Activated CD4-positive, alpha-beta memory T cell treated with anti-CD3 and anti-CD28 coated beads, Interleukin-2, amount 10 ng/mL, durations not matched to agents 7 days and 5 days (primary cell): ENCODE measurements at regions not wholly inside any gene's neighbourhood (a gene's known extent, or its start where the extent isn't known, plus 50 kb on each side); places are given as distances from the start of the nearest gene placed in this dataset.

Experiments
- CTCF ChIA-PET: fragments of 350-600 bp; sonication (Branson Sonifier 250); formaldehyde crosslinking; loops from one replicate; lab custom pipeline; 2021; ENCODE audit warnings: antibody characterized with exemption, inconsistent platforms; lab: Charles Lee
- POLR2A ChIA-PET: fragments of 350-600 bp; sonication (Branson Sonifier 250); formaldehyde crosslinking; loops from one replicate; lab custom pipeline; 2021; ENCODE audit warnings: antibody characterized with exemption; lab: Charles Lee
- DNase-seq: peaks from one replicate; pipeline ENCODE4 v3.0.0-alpha.2; 2020
- H3K27ac Mint-ChIP-seq: one replicate; pipeline ENCODE4 v1.8.0; 2021; ENCODE audit warnings: mild to moderate bottlenecking, mixed read lengths
- H3K27me3 Mint-ChIP-seq: one replicate; pipeline ENCODE4 v1.8.0; 2021; ENCODE audit warnings: mixed read lengths
- H3K36me3 Mint-ChIP-seq: one replicate; pipeline ENCODE4 v1.8.0; 2021; ENCODE audit warnings: low read depth, mixed read lengths
- H3K4me1 Mint-ChIP-seq: one replicate; pipeline ENCODE4 v1.8.0; 2021; ENCODE audit warnings: mixed read lengths
- H3K4me3 Mint-ChIP-seq: one replicate; pipeline ENCODE4 v1.8.0; 2021; ENCODE audit warnings: mild to moderate bottlenecking, mixed read lengths
- H3K9me3 Mint-ChIP-seq: one replicate; pipeline ENCODE4 v1.8.0; 2021; ENCODE audit warnings: mixed read lengths

GRCh38 chr15:61404567-61404966 is 175.5 kb upstream of the RORA start:
- Mint-ChIP-seq H3K36me3 (no peaks in the 10 kb centered on the region), H3K27me3 (peaks cover 3% of the 10 kb centered on the region), H3K4me3 (no peak overlapping the region), H3K4me1 (peaks cover 3% of the 10 kb centered on the region), H3K9me3 (no peaks in the 10 kb centered on the region), H3K27ac (no peak overlapping the region)
- DNase-seq = no peak
- POLR2A ChIA-PET = no interaction called here
- CTCF ChIA-PET = no interaction called here

GRCh38 chr15:61403884-61404283 is 174.8 kb upstream of the RORA start:
- Mint-ChIP-seq H3K27ac (no peak overlapping the region), H3K4me1 (peaks cover 3% of the 10 kb centered on the region), H3K4me3 (no peak overlapping the region), H3K9me3 (no peaks in the 10 kb centered on the region), H3K27me3 (peaks cover 3% of the 10 kb centered on the region), H3K36me3 (no peaks in the 10 kb centered on the region)
- POLR2A ChIA-PET = no interaction called here
- DNase-seq = no peak
- CTCF ChIA-PET = no interaction called here

DNA sequence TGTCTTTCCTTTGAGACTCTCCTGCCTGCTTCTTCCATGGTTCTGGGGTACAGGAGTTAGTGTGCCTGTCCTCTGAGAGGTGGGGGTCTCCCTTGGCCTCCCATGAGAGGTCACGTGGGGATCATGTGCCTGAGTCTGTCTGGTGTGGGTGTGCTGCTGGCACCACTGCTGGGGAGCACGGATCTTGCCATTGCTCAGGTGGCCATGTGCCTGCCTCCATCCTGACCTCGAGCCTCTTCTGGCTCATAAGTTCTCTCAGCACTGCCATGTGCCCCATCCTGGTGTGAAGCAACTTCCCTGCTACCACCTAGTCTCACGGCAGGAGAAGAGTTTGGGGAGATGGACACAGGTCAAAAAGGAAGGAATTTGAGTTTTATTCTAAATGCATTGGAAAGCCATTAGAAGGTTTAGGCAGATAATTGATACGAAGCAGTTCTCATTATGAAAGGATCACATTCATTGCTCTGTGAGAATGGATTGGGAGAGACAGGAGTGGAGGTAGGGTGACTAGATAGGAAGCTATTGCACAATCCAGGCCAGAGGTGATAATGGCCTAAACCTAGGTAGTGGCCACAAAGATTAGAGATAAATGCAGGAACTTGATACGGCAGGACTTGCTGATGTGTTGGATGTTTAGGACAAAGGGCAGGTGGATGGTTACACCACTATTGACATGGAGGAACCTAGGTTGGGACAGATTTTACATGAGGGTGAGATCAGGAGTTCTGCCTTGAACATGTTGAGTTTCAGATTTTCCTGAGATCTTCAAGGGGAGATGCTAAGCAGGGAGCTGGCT is 173.0 kb upstream of the RORA start:
- no peak for DNase-seq
- H3K4me1 Mint-ChIP-seq = peaks cover 3% of the 10 kb centered on the region
- H3K27ac Mint-ChIP-seq = no peak overlapping the region
- no peaks in the 10 kb centered on the region for H3K36me3 Mint-ChIP-seq
- ChIA-PET POLR2A (no interaction called here), CTCF (no interaction called here)
- H3K4me3 Mint-ChIP-seq = no peak overlapping the region
- no peaks in the 10 kb centered on the region for H3K9me3 Mint-ChIP-seq
- no peaks in the 10 kb centered on the region for H3K27me3 Mint-ChIP-seq

DNA sequence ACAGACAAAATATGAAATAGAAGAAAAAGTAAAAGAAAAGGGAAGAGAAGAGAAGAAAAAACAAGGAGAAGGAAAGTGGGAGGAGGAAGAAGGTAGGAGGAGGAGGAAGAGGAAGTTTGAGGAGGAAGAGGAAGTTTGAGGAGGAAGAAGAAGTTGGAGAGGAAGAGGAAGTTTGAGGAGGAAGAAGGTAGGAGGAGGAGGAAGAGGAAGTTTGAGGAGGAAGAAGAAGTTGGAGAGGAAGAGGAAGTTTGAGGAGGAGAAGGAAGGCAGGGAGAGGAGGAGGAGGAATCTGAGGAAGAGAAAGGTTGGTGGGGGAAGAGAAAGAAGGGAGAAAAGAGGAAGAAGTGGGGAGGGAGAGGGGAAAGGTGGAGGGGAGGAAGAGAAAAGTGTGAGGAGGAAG is 169.2 kb upstream of the RORA start:
- no peaks in the 10 kb centered on the region for H3K27me3 Mint-ChIP-seq
- ChIA-PET POLR2A (no interaction called here), CTCF (no interaction called here)
- H3K4me1 Mint-ChIP-seq = no peaks in the 10 kb centered on the region
- DNase-seq = no peak
- H3K4me3 Mint-ChIP-seq = no peak overlapping the region
- H3K36me3 Mint-ChIP-seq = no peaks in the 10 kb centered on the region
- H3K27ac Mint-ChIP-seq = no peak overlapping the region
- no peaks in the 10 kb centered on the region for H3K9me3 Mint-ChIP-seq

- POLR2A ChIA-PET = no interaction called here
- H3K4me1 Mint-ChIP-seq = no peaks in the 10 kb centered on the region
- CTCF ChIA-PET = no interaction called here
- H3K27me3 Mint-ChIP-seq = peaks cover 7% of the 10 kb centered on the region
- no peaks in the 10 kb centered on the region for H3K9me3 Mint-ChIP-seq
- H3K4me3 Mint-ChIP-seq = no peak overlapping the region
- no peaks in the 10 kb centered on the region for H3K36me3 Mint-ChIP-seq
- DNase-seq = no peak
- H3K27ac Mint-ChIP-seq = no peak overlapping the region
Measured at GRCh38 chr15:61396235-61396919, 167.3 kb upstream of the RORA start.

GRCh38 chr15:61393949-61394348 is 164.8 kb upstream of the RORA start:
- no peak for DNase-seq
- no peak overlapping the region for H3K4me3 Mint-ChIP-seq
- peaks cover 7% of the 10 kb centered on the region for H3K27me3 Mint-ChIP-seq
- no peak overlapping the region for H3K27ac Mint-ChIP-seq
- H3K36me3 Mint-ChIP-seq = no peaks in the 10 kb centered on the region
- peaks cover 3% of the 10 kb centered on the region for H3K4me1 Mint-ChIP-seq
- ChIA-PET CTCF (no interaction called here), POLR2A (no interaction called here)
- H3K9me3 Mint-ChIP-seq = no peaks in the 10 kb centered on the region

GRCh38 chr15:61393524-61393923 is 164.4 kb upstream of the RORA start:
- H3K36me3 Mint-ChIP-seq = no peaks in the 10 kb centered on the region
- no peak overlapping the region for H3K27ac Mint-ChIP-seq
- no peaks in the 10 kb centered on the region for H3K9me3 Mint-ChIP-seq
- H3K4me3 Mint-ChIP-seq = no peak overlapping the region
- POLR2A ChIA-PET = no interaction called here
- H3K4me1 Mint-ChIP-seq = peaks cover 3% of the 10 kb centered on the region
- CTCF ChIA-PET = no interaction called here
- no peak for DNase-seq
- peaks cover 7% of the 10 kb centered on the region for H3K27me3 Mint-ChIP-seq

DNA sequence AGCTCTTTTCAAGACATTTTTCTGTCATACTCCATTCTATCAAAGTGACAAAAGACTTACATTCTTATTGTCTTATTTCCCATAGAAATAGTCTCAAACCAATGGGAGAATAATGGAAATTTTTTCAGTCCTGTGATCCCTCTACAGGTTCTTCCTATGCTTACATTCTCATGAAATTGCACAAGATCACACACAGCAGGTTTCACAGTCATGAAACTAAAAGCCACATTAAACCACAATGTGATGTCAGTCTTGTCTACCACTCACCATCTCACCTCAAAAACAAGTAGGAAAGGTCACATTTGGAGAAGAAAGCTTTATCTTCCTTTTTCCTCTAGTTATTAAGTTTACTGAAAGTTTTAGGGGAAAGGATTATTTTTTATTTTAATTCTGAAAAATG is 161.0 kb upstream of the RORA start:
- H3K27ac Mint-ChIP-seq = no peak overlapping the region
- ChIA-PET POLR2A (no interaction called here), CTCF (no interaction called here)
- no peaks in the 10 kb centered on the region for H3K36me3 Mint-ChIP-seq
- DNase-seq = no peak
- no peaks in the 10 kb centered on the region for H3K9me3 Mint-ChIP-seq
- peaks cover 7% of the 10 kb centered on the region for H3K27me3 Mint-ChIP-seq
- no peak overlapping the region for H3K4me3 Mint-ChIP-seq
- peaks cover 3% of the 10 kb centered on the region for H3K4me1 Mint-ChIP-seq

- H3K4me1 Mint-ChIP-seq = peaks cover 3% of the 10 kb centered on the region
- no peaks in the 10 kb centered on the region for H3K36me3 Mint-ChIP-seq
- H3K27me3 Mint-ChIP-seq = peaks cover 7% of the 10 kb centered on the region
- no peak overlapping the region for H3K4me3 Mint-ChIP-seq
- no peak for DNase-seq
- ChIA-PET CTCF (no interaction called here), POLR2A (no interaction called here)
- no peaks in the 10 kb centered on the region for H3K9me3 Mint-ChIP-seq
- no peak overlapping the region for H3K27ac Mint-ChIP-seq
Measured at GRCh38 chr15:61389334-61390028, 160.4 kb upstream of the RORA start.

GRCh38 chr15:61387675-61388074 is 158.6 kb upstream of the RORA start:
- ChIA-PET POLR2A (no interaction called here), CTCF (no interaction called here)
- H3K27me3 Mint-ChIP-seq = peaks cover 4% of the 10 kb centered on the region
- no peaks in the 10 kb centered on the region for H3K9me3 Mint-ChIP-seq
- H3K4me1 Mint-ChIP-seq = peaks cover 3% of the 10 kb centered on the region
- no peak overlapping the region for H3K27ac Mint-ChIP-seq
- no peak for DNase-seq
- H3K4me3 Mint-ChIP-seq = no peak overlapping the region
- H3K36me3 Mint-ChIP-seq = no peaks in the 10 kb centered on the region

DNA sequence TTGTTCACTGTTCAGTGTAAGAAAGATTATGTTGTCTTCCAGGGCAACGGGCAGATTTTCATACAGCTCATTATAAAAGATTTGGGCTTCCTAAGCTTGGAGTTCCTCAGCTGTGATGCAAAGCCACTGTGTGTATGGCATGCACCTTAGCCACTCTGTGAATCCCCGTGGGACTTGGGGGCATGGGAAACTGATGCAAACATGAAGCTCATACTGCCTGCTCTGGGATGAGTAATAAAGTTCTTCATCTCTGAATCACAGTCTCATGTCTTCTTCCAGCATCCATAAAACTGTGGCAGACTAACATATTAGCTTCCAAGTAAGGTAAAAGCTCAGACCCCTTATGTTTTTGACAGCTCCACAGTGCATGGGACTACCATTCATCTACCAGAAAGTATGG is 154.3 kb upstream of the RORA start:
- no peak overlapping the region for H3K4me3 Mint-ChIP-seq
- H3K4me1 Mint-ChIP-seq = no peaks in the 10 kb centered on the region
- no peak overlapping the region for H3K27ac Mint-ChIP-seq
- POLR2A ChIA-PET = no interaction called here
- H3K27me3 Mint-ChIP-seq = peaks cover 2% of the 10 kb centered on the region
- no peaks in the 10 kb centered on the region for H3K9me3 Mint-ChIP-seq
- no peak for DNase-seq
- no peaks in the 10 kb centered on the region for H3K36me3 Mint-ChIP-seq
- CTCF ChIA-PET = no interaction called here

- Mint-ChIP-seq H3K9me3 (no peaks in the 10 kb centered on the region), H3K4me3 (no peak overlapping the region), H3K4me1 (no peaks in the 10 kb centered on the region), H3K36me3 (no peaks in the 10 kb centered on the region), H3K27ac (no peak overlapping the region), H3K27me3 (peaks cover 2% of the 10 kb centered on the region)
- ChIA-PET POLR2A (no interaction called here), CTCF (no interaction called here)
- DNase-seq = no peak
Measured at GRCh38 chr15:61382927-61383326, 153.8 kb upstream of the RORA start.

DNA sequence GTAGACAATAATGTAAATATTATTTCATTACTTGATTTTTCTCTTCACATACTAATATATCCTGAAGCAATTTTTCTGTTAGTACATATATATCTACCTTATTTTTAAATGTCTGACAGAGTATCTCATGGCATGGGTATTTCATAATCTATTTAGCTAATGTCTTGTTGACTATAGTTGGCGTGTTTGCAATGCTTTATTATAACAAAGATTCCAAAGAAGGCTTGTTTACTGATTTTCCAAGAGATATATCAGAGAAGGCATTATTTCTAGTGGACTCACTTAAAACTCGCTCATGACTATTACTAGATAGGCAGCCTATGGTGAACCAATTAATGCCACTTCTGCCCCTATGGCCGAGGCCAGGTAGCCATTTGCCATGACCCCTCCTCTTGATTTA is 152.4 kb upstream of the RORA start:
- CTCF ChIA-PET = no interaction called here
- Mint-ChIP-seq H3K27ac (no peak overlapping the region), H3K4me1 (no peaks in the 10 kb centered on the region), H3K36me3 (no peaks in the 10 kb centered on the region), H3K27me3 (peaks cover 2% of the 10 kb centered on the region), H3K4me3 (no peak overlapping the region), H3K9me3 (no peaks in the 10 kb centered on the region)
- POLR2A ChIA-PET = no interaction called here
- no peak for DNase-seq
